K562 (cell line): ENCODE measurements at regions not wholly inside any gene's neighbourhood (a gene's known extent, or its start where the extent isn't known, plus 50 kb on each side); places are given as distances from the start of the nearest gene placed in this dataset.

Source experiments
- ATAC-seq: fragments of 200-7000 bp; cut with Tn5 transposase; 3 replicates; pipeline ENCODE4 v1.9.1; 2020; ENCODE audit warnings: moderate library complexity
- BruUV-seq: library from RNA; stranded (reverse); fragments of 400-500 nt; replicated peaks from 2 replicates; lab custom pipeline; 2021; lab: Mats Ljungman, UMichigan
- CTCF ChIA-PET: fragments of 300-600 bp; formaldehyde crosslinking; extraction: SDS; loops from one replicate; lab custom pipeline; 2021; ENCODE audit warnings: low intra/inter-chr PET ratio; lab: Yijun Ruan, JAX
- POLR2A ChIA-PET: fragments of 300-600, 350-650 bp; sonication (Branson Sonifier 250); formaldehyde crosslinking; extraction: SDS; loops from one replicate; lab custom pipeline; 2021; ENCODE audit warnings: antibody characterized with exemption, inconsistent platforms; lab: Yijun Ruan, JAX
- DNase-seq, 4 experiments: peaks; one replicate each; pipeline versions ENCODE4 v3.0.0 to v3.0.0-alpha.2; 2011 to 2018; ENCODE audit warnings: low spot score in 3 of 4, mixed read lengths in 3 of 4; ENCODE audit errors: extremely low read depth in 1 of 4
- FAIRE-seq: peaks from 2 replicates; lab custom pipeline; 2011; peaks lifted over from hg19 to GRCh38; lab: Jason Lieb, UNC
- H2AFZ ChIP-seq: 2 replicates; pipeline ENCODE4 v1.6.0; 2011; ENCODE audit warnings: low read depth, low read length, control low read depth, inconsistent platforms
- H3K27ac ChIP-seq: fragments of 200-600 bp; 3 replicates; pipeline ENCODE4 v1.8.0; 2011; ENCODE audit warnings: low read depth, mild to moderate bottlenecking, control low read depth, inconsistent platforms, low read length, moderate library complexity, mixed read lengths; ENCODE audit errors: extremely low read depth
- H3K27me3 ChIP-seq, 2 experiments: fragments of 300-600 bp in 1 of 2; 2 replicates in 1 of 2; 3 replicates in 1 of 2; pipeline versions ENCODE4 v1.6.0 to v1.8.0; 2011; ENCODE audit warnings: inconsistent platforms in 2 of 2, low read length in 2 of 2, mild to moderate bottlenecking in 1 of 2, mixed read lengths in 1 of 2, moderate library complexity in 1 of 2; ENCODE audit not compliant: control insufficient read depth in 2 of 2, insufficient read depth in 2 of 2
- H3K36me3 ChIP-seq: fragments of 300-600 bp; 3 replicates; pipeline ENCODE4 v1.8.0; 2011; ENCODE audit warnings: mild to moderate bottlenecking, low read length, inconsistent platforms; ENCODE audit not compliant: control insufficient read depth, insufficient read depth
- H3K4me1 ChIP-seq, 2 experiments: fragments of 200-600 bp in 1 of 2; replicated peaks in 1 of 2; 2 replicates in 1 of 2; 3 replicates in 1 of 2; pipeline versions ENCODE4 v1.5.1 to v1.8.0; 2011; ENCODE audit warnings: inconsistent platforms in 2 of 2, low read length in 2 of 2, mild to moderate bottlenecking in 1 of 2, mixed read lengths in 1 of 2, moderate library complexity in 1 of 2; ENCODE audit not compliant: control insufficient read depth in 2 of 2, insufficient read depth in 2 of 2
- H3K4me2 ChIP-seq: 2 replicates; pipeline ENCODE4 v1.6.1; 2011; ENCODE audit warnings: low read length, control low read depth, inconsistent platforms, mixed read lengths; ENCODE audit not compliant: insufficient read depth
- H3K4me3 ChIP-seq: fragments of 200-600 bp; sonication (generic), shearing (Covaris generic); 2 replicates; pipeline ENCODE4 v1.5.1; 2016; ENCODE audit warnings: control low read depth, inconsistent platforms
- H3K79me2 ChIP-seq: fragments of 200-600 bp; 3 replicates; pipeline ENCODE4 v1.8.0; 2011; ENCODE audit warnings: low read length, inconsistent platforms; ENCODE audit not compliant: control insufficient read depth, insufficient read depth
- H3K9ac ChIP-seq, 2 experiments: 2 replicates each; pipeline versions ENCODE4 v1.6.0 to v1.6.1; 2011; ENCODE audit warnings: low read depth in 2 of 2, low read length in 2 of 2, control low read depth in 1 of 2, inconsistent platforms in 1 of 2, mild to moderate bottlenecking in 1 of 2, mixed read lengths in 1 of 2; ENCODE audit not compliant: insufficient read depth in 1 of 2
- H3K9me1 ChIP-seq: one replicate; pipeline ENCODE4 v1.6.0; 2011; ENCODE audit warnings: inconsistent platforms, mild to moderate bottlenecking, low read length, moderate library complexity; ENCODE audit not compliant: control insufficient read depth, insufficient read depth
- H3K9me3 ChIP-seq: replicated peaks from 2 replicates; pipeline ENCODE4 v1.5.1; 2011; ENCODE audit warnings: low read depth, low read length, inconsistent platforms; ENCODE audit not compliant: control insufficient read depth, insufficient read depth
- H4K20me1 ChIP-seq: replicated peaks from 2 replicates; pipeline ENCODE4 v1.6.1; 2011; ENCODE audit warnings: low read length, inconsistent platforms, mixed read lengths; ENCODE audit not compliant: control insufficient read depth, insufficient read depth
- CBFA2T2 ChIP-seq: fragments of 450-650 bp; conservative IDR thresholded peaks from 2 replicates; pipeline ENCODE4 v1.6.1; 2017; ENCODE audit warnings: mild to moderate bottlenecking
- MEF2A ChIP-seq: IDR thresholded peaks from 2 replicates; pipeline ENCODE4 v1.6.1; 2011; ENCODE audit warnings: low read depth, mild to moderate bottlenecking, low read length, moderate library complexity; ENCODE audit not compliant: control insufficient read depth
- NR3C1 ChIP-seq: sonication (generic); formaldehyde crosslinking; IDR thresholded peaks from 2 replicates; pipeline ENCODE4 v1.8.1; 2022; ENCODE audit warnings: missing genetic modification reagents
- PURB ChIP-seq: sonication (generic); formaldehyde crosslinking; IDR thresholded peaks from 2 replicates; pipeline ENCODE4 v1.9.0; 2021; ENCODE audit warnings: low read depth, mild to moderate bottlenecking, missing genetic modification reagents
- SIN3A ChIP-seq, 2 experiments: fragments of 150-350 bp in 1 of 2; IDR thresholded peaks; 2 replicates each; pipeline ENCODE4 v1.6.1; 2011 to 2016; ENCODE audit warnings: borderline replicate concordance in 2 of 2, low read depth in 2 of 2, low read length in 2 of 2, mild to moderate bottlenecking in 2 of 2, moderate library complexity in 2 of 2; ENCODE audit not compliant: control insufficient read depth in 1 of 2
- SOX6 ChIP-seq: fragments of 450-650 bp; IDR thresholded peaks from 2 replicates; pipeline ENCODE4 v1.6.1; 2014; ENCODE audit warnings: mild to moderate bottlenecking
- ZNF212 ChIP-seq: fragments of 450-650 bp; formaldehyde crosslinking; IDR thresholded peaks from 2 replicates; pipeline ENCODE4 v1.4.0; 2020; ENCODE audit warnings: mild to moderate bottlenecking
- WGBS: fragments of 100-300 bp; shearing (Covaris generic); methylation state at CpG from one replicate; pipeline ENCODE4 v1.1.6; 2016; ENCODE audit warnings: low coverage, mixed read lengths; ENCODE audit not compliant: insufficient coverage; ENCODE audit errors: missing lambda C conversion rate; 5-methylcytosine and 5-hydroxymethylcytosine counted together
- in situ Hi-C: fragments of 300-500 bp; cut with MboI; formaldehyde crosslinking; loops from 4 replicates; pipeline ENCODE4 v1.15.0; 2018; ENCODE audit warnings: inconsistent platforms, mixed read lengths
- intact Hi-C: fragments of 100-400 bp; cut with micrococcal nuclease; formaldehyde crosslinking; loops from 2 replicates; pipeline ENCODE4 v1.14.2; 2022
- TF ChIP-seq, protein P1 (sequence below), 2 experiments: fragments of 450-650 bp; conservative IDR thresholded peaks; 2 replicates each; pipeline ENCODE4 v1.6.1; 2017; ENCODE audit warnings: mild to moderate bottlenecking in 2 of 2, moderate library complexity in 2 of 2
- TF ChIP-seq, protein P2 (sequence below): sonication (generic); formaldehyde crosslinking; IDR thresholded peaks from 2 replicates; pipeline ENCODE4 v1.5.0; 2020; ENCODE audit warnings: missing genetic modification reagents
- TF ChIP-seq, protein P3 (sequence below), 3 experiments: IDR thresholded peaks in 2 of 3; conservative IDR thresholded peaks in 1 of 3; 2 replicates each; pipeline ENCODE4 v1.5.1; 2011 to 2012; ENCODE audit warnings: low read length in 3 of 3, mild to moderate bottlenecking in 3 of 3, control low read depth in 2 of 3, improper control_type of control experiment in 1 of 3, inconsistent platforms in 1 of 3, low read depth in 1 of 3, mixed read lengths in 1 of 3, moderate library complexity in 1 of 3; ENCODE audit not compliant: insufficient read depth in 2 of 3

DNA sequence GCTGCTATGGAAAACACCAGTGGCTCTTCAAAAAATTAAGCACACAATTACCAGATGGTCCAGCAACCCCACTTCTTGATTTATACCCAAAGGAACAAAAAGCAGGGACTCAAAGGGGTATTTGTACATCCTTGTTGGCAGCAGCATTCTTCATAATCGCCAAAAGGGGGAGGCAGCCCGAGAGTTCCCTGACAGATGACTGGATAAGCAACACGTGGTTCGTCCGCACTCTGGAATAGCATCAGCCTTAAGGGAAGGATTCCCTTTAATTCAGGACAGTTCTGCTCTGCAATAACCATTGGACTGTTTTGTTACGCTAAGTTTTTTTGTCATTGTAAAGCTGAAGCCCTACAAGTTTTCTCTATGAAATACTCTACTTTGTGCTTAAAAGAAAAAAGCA is 76.7 kb upstream of the TWIST2 start:
- no TSS peak for BruUV-seq
- in situ Hi-C loops (no loop called here), intact Hi-C loops (no loop called here)
- Histone ChIP-seq H4K20me1 (no peaks in the 10 kb centered on the region), H2AFZ (no peak overlapping the region), H3K9ac (no peak overlapping the region), H3K9me1 (no peaks in the 10 kb centered on the region), H3K4me1 (no peaks in the 10 kb centered on the region; a peak in 1 of 5 replicates), H3K4me2 (no peak overlapping the region), H3K27ac (no peak overlapping the region), H3K27me3 (peaks cover 0 to 14% of the 10 kb centered on the region in 2 experiments; a peak in 3 of 5 replicates), H3K9me3 (no peaks in the 10 kb centered on the region), H3K36me3 (no peaks in the 10 kb centered on the region), H3K79me2 (no peaks in the 10 kb centered on the region), H3K4me3 (no peak overlapping the region)
- ChIA-PET CTCF (no interaction called here), POLR2A (interaction anchor here (0.6 to 0.8 kb wide), 2 partner anchors 14 to 1140 kb away, joined by 3 to 4 read pairs; no protein-coding TSS in a partner anchor)
- 10% methylated on average over 5 of the region's 6 CpGs for WGBS
- DNase-seq: peak in 2 of 4 experiments; percentile 7 to 11
- ATAC-seq: peak; percentile 45; the same call in 1 of the 3 replicates
- no peak for FAIRE-seq
- no peak for TF ChIP-seq MEF2A
- no peak for TF ChIP-seq SOX6
- TF ChIP-seq CBFA2T2: no peak
- TF ChIP-seq NR3C1 (CRISPR knock-in tag): no peak
- TF ChIP-seq ZNF212 (CRISPR knock-in tag): no peak
- TF ChIP-seq SIN3A (IDR thresholded peaks at IDR 0.05; ENCODE audit: borderline replicate concordance in 2 of 2, control insufficient read depth in 1 of 2, low read depth in 2 of 2, low read length in 2 of 2): no peak
- TF ChIP-seq, protein P1, sequence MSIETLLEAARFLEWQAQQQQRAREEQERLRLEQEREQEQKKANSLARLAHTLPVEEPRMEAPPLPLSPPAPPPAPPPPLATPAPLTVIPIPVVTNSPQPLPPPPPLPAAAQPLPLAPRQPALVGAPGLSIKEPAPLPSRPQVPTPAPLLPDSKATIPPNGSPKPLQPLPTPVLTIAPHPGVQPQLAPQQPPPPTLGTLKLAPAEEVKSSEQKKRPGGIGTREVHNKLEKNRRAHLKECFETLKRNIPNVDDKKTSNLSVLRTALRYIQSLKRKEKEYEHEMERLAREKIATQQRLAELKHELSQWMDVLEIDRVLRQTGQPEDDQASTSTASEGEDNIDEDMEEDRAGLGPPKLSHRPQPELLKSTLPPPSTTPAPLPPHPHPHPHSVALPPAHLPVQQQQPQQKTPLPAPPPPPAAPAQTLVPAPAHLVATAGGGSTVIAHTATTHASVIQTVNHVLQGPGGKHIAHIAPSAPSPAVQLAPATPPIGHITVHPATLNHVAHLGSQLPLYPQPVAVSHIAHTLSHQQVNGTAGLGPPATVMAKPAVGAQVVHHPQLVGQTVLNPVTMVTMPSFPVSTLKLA (conservative IDR thresholded peaks at IDR 0.05): 0 out of 4 replicates have a peak, but pooled peaks of 1 of the 2 experiments have one; percentile 22
- TF ChIP-seq, protein P2, sequence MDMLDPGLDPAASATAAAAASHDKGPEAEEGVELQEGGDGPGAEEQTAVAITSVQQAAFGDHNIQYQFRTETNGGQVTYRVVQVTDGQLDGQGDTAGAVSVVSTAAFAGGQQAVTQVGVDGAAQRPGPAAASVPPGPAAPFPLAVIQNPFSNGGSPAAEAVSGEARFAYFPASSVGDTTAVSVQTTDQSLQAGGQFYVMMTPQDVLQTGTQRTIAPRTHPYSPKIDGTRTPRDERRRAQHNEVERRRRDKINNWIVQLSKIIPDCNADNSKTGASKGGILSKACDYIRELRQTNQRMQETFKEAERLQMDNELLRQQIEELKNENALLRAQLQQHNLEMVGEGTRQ (CRISPR knock-in tag): peak; percentile 50; the same call in 1 of the 2 replicates
- no peak for TF ChIP-seq PURB
- TF ChIP-seq, protein P3, sequence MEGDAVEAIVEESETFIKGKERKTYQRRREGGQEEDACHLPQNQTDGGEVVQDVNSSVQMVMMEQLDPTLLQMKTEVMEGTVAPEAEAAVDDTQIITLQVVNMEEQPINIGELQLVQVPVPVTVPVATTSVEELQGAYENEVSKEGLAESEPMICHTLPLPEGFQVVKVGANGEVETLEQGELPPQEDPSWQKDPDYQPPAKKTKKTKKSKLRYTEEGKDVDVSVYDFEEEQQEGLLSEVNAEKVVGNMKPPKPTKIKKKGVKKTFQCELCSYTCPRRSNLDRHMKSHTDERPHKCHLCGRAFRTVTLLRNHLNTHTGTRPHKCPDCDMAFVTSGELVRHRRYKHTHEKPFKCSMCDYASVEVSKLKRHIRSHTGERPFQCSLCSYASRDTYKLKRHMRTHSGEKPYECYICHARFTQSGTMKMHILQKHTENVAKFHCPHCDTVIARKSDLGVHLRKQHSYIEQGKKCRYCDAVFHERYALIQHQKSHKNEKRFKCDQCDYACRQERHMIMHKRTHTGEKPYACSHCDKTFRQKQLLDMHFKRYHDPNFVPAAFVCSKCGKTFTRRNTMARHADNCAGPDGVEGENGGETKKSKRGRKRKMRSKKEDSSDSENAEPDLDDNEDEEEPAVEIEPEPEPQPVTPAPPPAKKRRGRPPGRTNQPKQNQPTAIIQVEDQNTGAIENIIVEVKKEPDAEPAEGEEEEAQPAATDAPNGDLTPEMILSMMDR (IDR thresholded peaks at IDR 0.05 in 2 of 3, conservative IDR thresholded peaks at IDR 0.05 in 1 of 3; ENCODE audit: insufficient read depth in 2 of 3, low read depth in 1 of 3, low read length in 3 of 3): peak in 2 of 3 experiments; percentile 9 to 12; a peak in 1 of 6 replicates
